H1 (cell line): ENCODE measurements at regions not wholly inside any gene's neighbourhood (a gene's known extent, or its start where the extent isn't known, plus 50 kb on each side); places are given as distances from the start of the nearest gene placed in this dataset.

Experiments
- CTBP2 ChIP-seq: IDR thresholded peaks from 2 replicates; pipeline ENCODE4 v1.7.0; 2011; ENCODE audit warnings: borderline replicate concordance, mild to moderate bottlenecking, moderate library complexity, mixed read lengths, low read length; ENCODE audit not compliant: insufficient read depth, insufficient read length
- NANOG ChIP-seq: IDR thresholded peaks from 2 replicates; pipeline ENCODE4 v1.6.1; 2011; ENCODE audit warnings: low read length, low read depth, mild to moderate bottlenecking, inconsistent platforms; ENCODE audit not compliant: insufficient read depth, poor library complexity, severe bottlenecking

- TF ChIP-seq NANOG (no peak), CTBP2 (no peak)
These were observed 495.0 kb upstream of the MGMT start (continued) for GRCh38 chr10:128972036-128972405.
